ENCODE measurements at regions not wholly inside any gene's neighbourhood (a gene's known extent, or its start where the extent isn't known, plus 50 kb on each side); places are given as distances from the start of the nearest gene placed in this dataset.

GRCh38 chr6:27026361-27026760 lies 221.1 kb upstream of the PRSS16 start:
- TF ChIP-seq CTCF (IDR thresholded peaks at IDR 0.05; ENCODE audit: low read length), result no peak
- no peak for TF ChIP-seq EZH2 (IDR thresholded peaks at IDR 0.05; ENCODE audit: borderline replicate concordance, low read length)

Data from OCI-LY1 (cell line).